H9 (cell line): ENCODE measurements at regions not wholly inside any gene's neighbourhood (a gene's known extent, or its start where the extent isn't known, plus 50 kb on each side); places are given as distances from the start of the nearest gene placed in this dataset.

Experiments used
- DNase-seq: peaks from one replicate; pipeline ENCODE4 v3.0.0-alpha.2; 2017
- H2AFZ ChIP-seq: one replicate; pipeline ENCODE4 v1.6.1; 2013; ENCODE audit warnings: mild to moderate bottlenecking, low read length, control low read depth, moderate library complexity
- H2AK5ac ChIP-seq: 2 replicates; pipeline ENCODE4 v1.6.1; 2013; ENCODE audit warnings: low read length, control low read depth, mixed read lengths; ENCODE audit not compliant: insufficient read length
- H2BK120ac ChIP-seq: one replicate; pipeline ENCODE4 v1.6.1; 2013; ENCODE audit warnings: low read depth, mild to moderate bottlenecking, low read length, control low read depth, inconsistent platforms; ENCODE audit not compliant: poor library complexity, severe bottlenecking
- H2BK12ac ChIP-seq: 2 replicates; pipeline ENCODE4 v1.6.1; 2013; ENCODE audit warnings: low read length, control low read depth, mixed read lengths, low read depth; ENCODE audit not compliant: insufficient read length
- H2BK15ac ChIP-seq: 2 replicates; pipeline ENCODE4 v1.6.1; 2013; ENCODE audit warnings: low read depth, low read length, control low read depth
- H2BK20ac ChIP-seq: one replicate; pipeline ENCODE4 v1.6.1; 2013; ENCODE audit warnings: low read depth, mild to moderate bottlenecking, low read length, control low read depth, inconsistent platforms; ENCODE audit not compliant: poor library complexity, severe bottlenecking
- H2BK5ac ChIP-seq: 2 replicates; pipeline ENCODE4 v1.6.1; 2013; ENCODE audit warnings: low read length, control low read depth, mixed read lengths; ENCODE audit not compliant: insufficient read length
- H3K14ac ChIP-seq: 2 replicates; pipeline ENCODE4 v1.6.1; 2013; ENCODE audit warnings: low read length, control low read depth; ENCODE audit not compliant: insufficient read depth
- H3K18ac ChIP-seq: 2 replicates; pipeline ENCODE4 v1.6.1; 2013; ENCODE audit warnings: low read depth, mild to moderate bottlenecking, mixed read lengths, low read length, control low read depth; ENCODE audit not compliant: insufficient read length
- H3K23ac ChIP-seq: 2 replicates; pipeline ENCODE4 v1.6.1; 2013; ENCODE audit warnings: low read length, control low read depth, mixed read lengths, low read depth; ENCODE audit not compliant: insufficient read length
- H3K23me2 ChIP-seq: 2 replicates; pipeline ENCODE4 v1.6.1; 2013; ENCODE audit warnings: low read depth, mild to moderate bottlenecking, mixed read lengths, low read length, control low read depth; ENCODE audit not compliant: insufficient read length, poor library complexity, severe bottlenecking
- H3K27ac ChIP-seq: 2 replicates; pipeline ENCODE4 v1.5.1; 2013; ENCODE audit warnings: low read length, control low read depth, mixed read lengths, low read depth; ENCODE audit not compliant: insufficient read length
- H3K27me3 ChIP-seq: 2 replicates; pipeline ENCODE4 v1.6.1; 2013; ENCODE audit warnings: low read length, control low read depth, inconsistent platforms; ENCODE audit not compliant: insufficient read depth
- H3K4ac ChIP-seq: 2 replicates; pipeline ENCODE4 v1.6.1; 2013; ENCODE audit warnings: low read depth, mild to moderate bottlenecking, control low read depth, inconsistent platforms, low read length, moderate library complexity
- H3K4me1 ChIP-seq: 2 replicates; pipeline ENCODE4 v1.6.1; 2013; ENCODE audit warnings: low read length, control low read depth, inconsistent platforms; ENCODE audit not compliant: insufficient read depth
- H3K4me2 ChIP-seq: 2 replicates; pipeline ENCODE4 v1.6.1; 2013; ENCODE audit warnings: low read length, control low read depth, mixed read lengths; ENCODE audit not compliant: insufficient read length, insufficient read depth
- H3K56ac ChIP-seq: 2 replicates; pipeline ENCODE4 v1.6.1; 2013; ENCODE audit warnings: low read depth, mild to moderate bottlenecking, mixed read lengths, low read length, control low read depth; ENCODE audit not compliant: insufficient read length
- H3K79me1 ChIP-seq: 2 replicates; pipeline ENCODE4 v1.6.1; 2013; ENCODE audit warnings: low read depth, mild to moderate bottlenecking, moderate library complexity, low read length, control low read depth, inconsistent platforms; ENCODE audit not compliant: insufficient read depth, poor library complexity, severe bottlenecking
- H3K79me2 ChIP-seq: 2 replicates; pipeline ENCODE4 v1.6.1; 2013; ENCODE audit warnings: low read length, control low read depth, inconsistent platforms; ENCODE audit not compliant: insufficient read depth
- H3K9ac ChIP-seq: 2 replicates; pipeline ENCODE4 v1.6.1; 2013; ENCODE audit warnings: low read length, control low read depth, mixed read lengths; ENCODE audit not compliant: insufficient read length; ENCODE audit errors: extremely low read depth
- H3K9me3 ChIP-seq: one replicate; pipeline ENCODE4 v1.6.1; 2013; ENCODE audit warnings: low read depth, low read length, inconsistent platforms; ENCODE audit not compliant: control insufficient read depth
- H3T11ph ChIP-seq: one replicate; pipeline ENCODE4 v1.6.1; 2013; ENCODE audit warnings: mild to moderate bottlenecking, low read length, control low read depth, inconsistent platforms
- H4K20me1 ChIP-seq: one replicate; pipeline ENCODE4 v1.6.1; 2013; ENCODE audit not compliant: control insufficient read depth, insufficient read length, insufficient read depth
- H4K5ac ChIP-seq: 2 replicates; pipeline ENCODE4 v1.6.1; 2013; ENCODE audit warnings: low read depth, mild to moderate bottlenecking, mixed read lengths, low read length, control low read depth; ENCODE audit not compliant: insufficient read length
- H4K8ac ChIP-seq: replicated peaks from 2 replicates; pipeline ENCODE4 v1.6.1; 2013; ENCODE audit warnings: low read length, control low read depth, mixed read lengths, low read depth; ENCODE audit not compliant: insufficient read length
- H4K91ac ChIP-seq: 2 replicates; pipeline ENCODE4 v1.6.1; 2013; ENCODE audit warnings: low read depth, mild to moderate bottlenecking, moderate library complexity, mixed read lengths, low read length, control low read depth; ENCODE audit not compliant: insufficient read length
- H3K27ac Mint-ChIP-seq, 3 experiments: 2 replicates in 2 of 3; 3 replicates in 1 of 3; pipeline ENCODE4 v1.8.0; 2020 to 2021; ENCODE audit warnings: mixed read lengths in 3 of 3, mild to moderate bottlenecking in 1 of 3, moderate library complexity in 1 of 3
- H3K27me3 Mint-ChIP-seq: 2 replicates; pipeline ENCODE4 v1.8.0; 2021; ENCODE audit warnings: low read depth, mild to moderate bottlenecking, moderate library complexity, mixed read lengths
- H3K36me3 Mint-ChIP-seq, 3 experiments: 2 replicates in 2 of 3; 3 replicates in 1 of 3; pipeline ENCODE4 v1.8.0; 2020 to 2021; ENCODE audit warnings: low read depth in 3 of 3, mixed read lengths in 3 of 3; ENCODE audit not compliant: insufficient read depth in 1 of 3
- H3K4me1 Mint-ChIP-seq, 2 experiments: 2 replicates each; pipeline ENCODE4 v1.8.0; 2020; ENCODE audit warnings: mixed read lengths in 2 of 2
- H3K4me3 Mint-ChIP-seq, 2 experiments: 2 replicates in 1 of 2; 3 replicates in 1 of 2; pipeline ENCODE4 v1.8.0; 2020 to 2021; ENCODE audit warnings: mild to moderate bottlenecking in 2 of 2, mixed read lengths in 2 of 2, moderate library complexity in 1 of 2
- H3K9me3 Mint-ChIP-seq, 2 experiments: 2 replicates in 1 of 2; 3 replicates in 1 of 2; pipeline ENCODE4 v1.8.0; 2020; ENCODE audit warnings: mild to moderate bottlenecking in 2 of 2, mixed read lengths in 2 of 2, moderate library complexity in 1 of 2
- CTCF ChIP-seq: fragments of 200-600 bp; sonication (generic); conservative IDR thresholded peaks from 3 replicates; pipeline ENCODE4 v1.8.0; 2021; ENCODE audit warnings: antibody characterized with exemption, mild to moderate bottlenecking
- WGBS: extraction: QIAGEN DNeasy Blood & Tissue Kit; methylation state at CpG from one replicate; pipeline ENCODE4 v1.1.7; 2013; ENCODE audit warnings: missing lambda C conversion rate, low lambda C conversion rate, mixed read lengths; ENCODE audit not compliant: insufficient read length; ENCODE audit errors: extremely low coverage; 5-methylcytosine and 5-hydroxymethylcytosine counted together

DNA sequence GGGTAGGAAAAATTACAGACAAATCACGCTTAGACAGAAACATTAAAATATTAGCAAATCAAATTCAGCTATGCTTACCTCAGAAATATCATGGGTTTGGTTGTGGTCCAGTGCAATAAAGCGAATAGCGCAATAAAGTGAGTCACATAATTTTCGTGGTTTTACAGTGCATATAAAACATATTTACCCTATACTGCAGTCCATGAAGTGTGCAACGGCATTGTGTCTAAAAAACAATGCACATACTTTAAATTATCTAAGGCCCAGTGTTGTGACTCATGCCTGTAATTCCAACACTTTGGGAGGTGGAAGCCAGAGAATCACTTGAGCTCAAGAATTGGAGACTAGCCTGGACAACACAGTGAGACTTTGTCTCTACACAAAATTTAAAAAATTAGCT is 195.7 kb upstream of the IL1RAPL1 start:
- Histone ChIP-seq H3K27me3 (no peaks in the 10 kb centered on the region), H3K23ac (no peak overlapping the region), H2BK15ac (no peak overlapping the region), H4K91ac (no peak overlapping the region), H3K79me1 (no peaks in the 10 kb centered on the region), H4K5ac (no peak overlapping the region), H2BK5ac (no peak overlapping the region), H3K9ac (no peak overlapping the region), H3K18ac (no peak overlapping the region), H3K56ac (no peak overlapping the region), H2BK12ac (no peak overlapping the region), H2BK120ac (no peak overlapping the region), H3K27ac (no peak overlapping the region), H3K4ac (no peak overlapping the region), H4K20me1 (no peaks in the 10 kb centered on the region), H3K14ac (no peak overlapping the region), H3K4me1 (no peaks in the 10 kb centered on the region), H3K4me2 (no peak overlapping the region), H2AFZ (no peak overlapping the region), H3K9me3 (no peaks in the 10 kb centered on the region), H3K23me2 (no peaks in the 10 kb centered on the region), H2BK20ac (no peak overlapping the region), H4K8ac (no peak overlapping the region), H3T11ph (no peak overlapping the region), H3K79me2 (no peaks in the 10 kb centered on the region), H2AK5ac (no peak overlapping the region)
- no peak overlapping the region for H3K27ac Mint-ChIP-seq
- WGBS: no CpG with 5 or more reads among the region's 5 CpGs
- no peak overlapping the region for H3K4me3 Mint-ChIP-seq
- H3K4me1 Mint-ChIP-seq: no peaks in the 10 kb centered on the region
- H3K9me3 Mint-ChIP-seq: peaks cover 0 to 48% of the 10 kb centered on the region in 2 experiments; a peak in 3 of 5 replicates
- DNase-seq: no peak
- H3K27me3 Mint-ChIP-seq: no peaks in the 10 kb centered on the region; the same call in 1 of the 2 replicates
- TF ChIP-seq CTCF: no peak
- H3K36me3 Mint-ChIP-seq: no peaks in the 10 kb centered on the region
